ENCODE measurements at regions not wholly inside any gene's neighbourhood (a gene's known extent, or its start where the extent isn't known, plus 50 kb on each side); places are given as distances from the start of the nearest gene placed in this dataset.

- Mint-ChIP-seq H3K4me1 (peaks cover 36% of the 10 kb centered on the region), H3K27ac (ENCODE audit: unreplicated experiment) (no peak overlapping the region), H3K4me3 (no peak overlapping the region), H3K36me3 (ENCODE audit: low read depth) (peaks cover 6% of the 10 kb centered on the region), H3K27me3 (ENCODE audit: low read depth) (no peaks in the 10 kb centered on the region), H3K9me3 (peaks cover 6% of the 10 kb centered on the region)
- no peak for DNase-seq (ENCODE audit: low read depth, low spot score)
- no peak for TF ChIP-seq CTCF (conservative IDR thresholded peaks at IDR 0.05)
These were observed 290.2 kb downstream of the MEX3B start for GRCh38 chr15:81755626-81756025.

- Mint-ChIP-seq H3K4me3 (no peak overlapping the region), H3K27me3 (ENCODE audit: low read depth) (no peaks in the 10 kb centered on the region), H3K4me1 (peaks cover 30% of the 10 kb centered on the region)
These were observed 291.7 kb downstream of the MEX3B start for GRCh38 chr15:81754078-81754477.

GRCh38 chr15:81752974-81753373 is 292.8 kb downstream of the MEX3B start:
- Mint-ChIP-seq H3K4me1 (peaks cover 27% of the 10 kb centered on the region), H3K36me3 (ENCODE audit: low read depth) (peaks cover under 1% of the 10 kb centered on the region), H3K27ac (ENCODE audit: unreplicated experiment) (no peak overlapping the region), H3K4me3 (no peak overlapping the region), H3K9me3 (peaks cover under 1% of the 10 kb centered on the region), H3K27me3 (ENCODE audit: low read depth) (no peaks in the 10 kb centered on the region)
- peak; percentile 16 for TF ChIP-seq CTCF (conservative IDR thresholded peaks at IDR 0.05)
- no peak for DNase-seq (ENCODE audit: low read depth, low spot score)

More at GRCh38 chr15:81754078-81754477, 291.7 kb downstream of the MEX3B start:
- H3K9me3 Mint-ChIP-seq: peaks cover 2% of the 10 kb centered on the region
- DNase-seq (ENCODE audit: low read depth, low spot score): no peak
- no peak overlapping the region for H3K27ac Mint-ChIP-seq (ENCODE audit: unreplicated experiment)
- no peak for TF ChIP-seq CTCF (conservative IDR thresholded peaks at IDR 0.05)
- H3K36me3 Mint-ChIP-seq (ENCODE audit: low read depth): peaks cover 4% of the 10 kb centered on the region

GRCh38 chr15:81752546-81752942 is 293.3 kb downstream of the MEX3B start:
- no peak overlapping the region for H3K27ac Mint-ChIP-seq (ENCODE audit: unreplicated experiment)
- DNase-seq (ENCODE audit: low read depth, low spot score): no peak

GRCh38 chr15:81751816-81752545 is 293.8 kb downstream of the MEX3B start:
- no peak for TF ChIP-seq CTCF (conservative IDR thresholded peaks at IDR 0.05)
- Mint-ChIP-seq H3K9me3 (no peaks in the 10 kb centered on the region), H3K27me3 (ENCODE audit: low read depth) (no peaks in the 10 kb centered on the region), H3K4me1 (peaks cover 27% of the 10 kb centered on the region), H3K36me3 (ENCODE audit: low read depth) (peaks cover 5% of the 10 kb centered on the region), H3K27ac (ENCODE audit: unreplicated experiment) (no peak overlapping the region), H3K4me3 (no peak overlapping the region)
- DNase-seq (ENCODE audit: low read depth, low spot score): no peak

More at GRCh38 chr15:81752546-81752942, 293.3 kb downstream of the MEX3B start:
- TF ChIP-seq CTCF (conservative IDR thresholded peaks at IDR 0.05): no peak
- Mint-ChIP-seq H3K36me3 (ENCODE audit: low read depth) (peaks cover 1% of the 10 kb centered on the region), H3K9me3 (no peaks in the 10 kb centered on the region), H3K27me3 (ENCODE audit: low read depth) (no peaks in the 10 kb centered on the region), H3K4me3 (no peak overlapping the region), H3K4me1 (peaks cover 27% of the 10 kb centered on the region)

Measured in neural crest cell (in vitro differentiated cells).